Peyer's patch (tissue), 4 donors: ENCODE measurements at regions not wholly inside any gene's neighbourhood (a gene's known extent, or its start where the extent isn't known, plus 50 kb on each side); places are given as distances from the start of the nearest gene placed in this dataset.

ENCODE experiments used
- CTCF ChIP-seq, 6 experiments: fragments of 450-650 bp in 4 of 6; fragments of 200-600 bp in 2 of 6; sonication (generic) in 1 of 6; IDR thresholded peaks; one replicate each; pipeline ENCODE4 v1.5.1; 2017 to 2019; ENCODE audit warnings: antibody characterized with exemption in 6 of 6, mild to moderate bottlenecking in 3 of 6, moderate library complexity in 1 of 6
- POLR2A ChIP-seq, 2 donors: fragments of 450-650 bp; IDR thresholded peaks; one replicate each; pipeline ENCODE4 v1.5.1; 2017; ENCODE audit warnings: antibody characterized with exemption in 2 of 2, mild to moderate bottlenecking in 2 of 2, moderate library complexity in 2 of 2

GRCh38 chr2:105592288-105592687, 152.4 kb upstream of the NCK2 start:
- no peak for TF ChIP-seq POLR2A (IDR thresholded peaks at IDR 0.05)
- no peak for TF ChIP-seq CTCF (IDR thresholded peaks at IDR 0.05)
